HG03354 (cell line): ENCODE measurements at regions not wholly inside any gene's neighbourhood (a gene's known extent, or its start where the extent isn't known, plus 50 kb on each side); places are given as distances from the start of the nearest gene placed in this dataset.

Experiments
- ATAC-seq: cut with Tn5 transposase; IDR thresholded peaks from one replicate; pipeline ENCODE4 v1.9.1; 2021; ENCODE audit warnings: mild to moderate bottlenecking; ENCODE audit not compliant: unreplicated experiment, poor library complexity, severe bottlenecking

DNA sequence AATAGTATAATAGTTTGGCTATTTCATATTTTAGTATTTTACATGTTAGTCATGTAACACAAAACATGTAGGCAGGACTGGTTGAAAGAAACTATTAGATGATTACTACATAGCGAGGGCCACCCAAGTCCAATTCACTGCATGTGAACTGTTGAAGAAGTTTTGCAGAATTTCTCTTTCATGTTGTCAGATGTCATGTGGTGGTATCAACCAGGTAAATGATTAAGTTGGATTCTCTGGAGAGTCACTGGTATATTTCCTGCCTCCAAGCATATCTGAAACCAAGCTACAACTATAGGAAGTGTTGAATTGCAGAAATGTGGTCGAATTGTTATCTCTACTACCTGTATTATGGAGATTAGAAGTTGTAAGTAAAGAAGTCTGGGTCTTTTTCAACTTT lies 137.8 kb upstream of the DPYD start:
- ATAC-seq, result no peak

DNA sequence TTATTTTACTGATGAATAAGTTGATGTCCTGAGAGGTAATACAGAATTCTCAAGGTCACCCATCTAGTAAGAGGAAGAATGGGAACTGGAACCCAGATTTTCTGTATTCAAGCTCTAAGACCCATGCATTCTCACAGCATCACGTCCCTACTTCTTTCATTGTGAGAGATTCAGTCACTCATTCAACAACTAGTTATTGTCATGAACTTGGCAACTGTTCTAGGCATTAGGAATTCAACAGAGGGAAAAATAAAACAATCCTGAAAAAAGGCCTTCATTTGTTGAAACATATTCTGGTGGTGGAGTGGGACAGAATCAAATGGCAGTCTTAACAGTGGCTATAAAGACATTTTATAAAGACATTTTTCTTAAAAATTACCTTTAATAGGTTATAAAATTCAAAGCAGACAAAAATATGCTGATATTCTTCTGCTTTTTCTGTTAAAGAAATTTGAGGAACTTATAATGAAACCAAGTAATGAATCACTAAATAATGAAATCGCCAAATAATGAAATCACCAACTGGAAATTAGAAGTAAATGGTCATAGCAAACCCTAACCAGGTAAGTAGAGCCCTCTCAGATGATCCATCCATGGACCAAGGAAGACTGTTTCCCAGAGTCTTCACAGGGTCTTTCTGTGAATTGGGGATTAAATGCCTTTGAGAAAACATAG lies 136.5 kb upstream of the DPYD start:
- no peak for ATAC-seq

DNA sequence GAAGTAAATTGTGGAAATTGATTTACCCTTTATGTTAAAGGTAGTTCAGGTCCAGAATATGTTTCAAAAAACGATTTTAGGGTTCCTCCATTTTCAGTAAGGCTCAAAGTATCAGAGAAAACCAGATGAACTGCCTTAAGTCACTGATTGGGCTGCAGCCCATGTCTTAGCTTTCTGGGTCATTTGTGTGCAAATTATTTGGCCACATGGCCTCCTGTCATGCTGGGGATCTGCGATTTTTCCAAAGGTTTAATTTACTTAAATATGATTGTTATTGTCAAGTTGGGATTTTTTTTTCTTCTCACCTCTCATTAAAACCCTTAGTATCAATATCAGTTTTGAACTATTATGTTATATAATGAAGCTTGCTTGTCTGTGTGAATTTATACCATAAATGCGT lies 135.9 kb upstream of the DPYD start:
- no peak for ATAC-seq

DNA sequence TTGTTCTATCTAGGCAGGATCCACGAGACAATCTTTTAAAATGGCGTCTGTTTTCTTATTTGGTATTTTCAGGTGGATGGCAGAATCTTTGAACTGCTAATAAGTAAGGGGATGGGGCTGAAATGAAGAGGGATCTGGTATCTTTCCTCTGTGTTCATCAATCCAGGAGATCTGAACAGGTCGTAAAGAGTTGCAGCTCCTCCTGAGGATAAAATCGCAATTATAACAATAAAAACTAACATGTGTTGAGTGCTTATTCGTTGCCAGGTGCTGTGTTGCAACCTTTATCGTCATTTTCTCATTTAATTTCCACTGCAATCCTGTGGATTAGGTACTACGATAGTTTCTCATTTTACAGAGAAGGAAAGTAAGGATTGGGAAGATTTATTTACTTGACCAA lies 134.6 kb upstream of the DPYD start:
- no peak for ATAC-seq

DNA sequence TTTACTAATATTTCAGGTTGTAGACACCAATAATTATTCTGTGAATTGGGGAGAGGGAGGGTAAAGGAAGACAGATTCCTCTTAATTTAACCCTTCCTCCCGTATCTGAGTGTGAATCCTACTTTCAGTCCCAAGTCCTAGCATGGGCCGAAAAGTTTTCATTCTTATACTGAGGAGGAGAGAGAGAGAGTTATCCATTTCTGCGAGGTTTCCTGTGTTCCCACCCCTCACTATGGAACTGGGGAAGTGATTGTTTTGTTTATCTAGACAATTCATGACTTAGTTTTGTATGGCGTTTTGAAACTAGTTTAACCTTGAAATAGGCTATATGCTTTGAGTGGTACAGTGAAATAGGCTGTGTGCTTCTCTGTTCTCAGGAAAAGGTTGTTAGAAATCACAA lies 134.0 kb upstream of the DPYD start:
- no peak for ATAC-seq

DNA sequence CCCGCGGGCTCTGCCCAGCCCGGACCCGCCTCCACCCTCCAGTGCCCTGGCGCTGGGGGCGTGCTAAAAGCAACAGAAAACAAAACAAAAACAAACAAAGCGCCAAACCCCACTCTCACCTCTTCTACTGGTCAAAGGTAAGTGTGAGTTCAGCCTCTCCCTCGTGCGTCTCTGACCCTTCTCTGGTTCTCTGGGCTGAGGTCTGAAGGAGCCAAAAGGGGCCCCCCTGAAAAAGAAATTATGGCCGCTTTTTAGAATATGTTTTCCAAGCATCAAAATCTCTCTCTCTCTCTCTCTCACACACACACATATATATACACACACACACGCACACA lies 133.5 kb upstream of the DPYD start:
- ATAC-seq, result no peak

DNA sequence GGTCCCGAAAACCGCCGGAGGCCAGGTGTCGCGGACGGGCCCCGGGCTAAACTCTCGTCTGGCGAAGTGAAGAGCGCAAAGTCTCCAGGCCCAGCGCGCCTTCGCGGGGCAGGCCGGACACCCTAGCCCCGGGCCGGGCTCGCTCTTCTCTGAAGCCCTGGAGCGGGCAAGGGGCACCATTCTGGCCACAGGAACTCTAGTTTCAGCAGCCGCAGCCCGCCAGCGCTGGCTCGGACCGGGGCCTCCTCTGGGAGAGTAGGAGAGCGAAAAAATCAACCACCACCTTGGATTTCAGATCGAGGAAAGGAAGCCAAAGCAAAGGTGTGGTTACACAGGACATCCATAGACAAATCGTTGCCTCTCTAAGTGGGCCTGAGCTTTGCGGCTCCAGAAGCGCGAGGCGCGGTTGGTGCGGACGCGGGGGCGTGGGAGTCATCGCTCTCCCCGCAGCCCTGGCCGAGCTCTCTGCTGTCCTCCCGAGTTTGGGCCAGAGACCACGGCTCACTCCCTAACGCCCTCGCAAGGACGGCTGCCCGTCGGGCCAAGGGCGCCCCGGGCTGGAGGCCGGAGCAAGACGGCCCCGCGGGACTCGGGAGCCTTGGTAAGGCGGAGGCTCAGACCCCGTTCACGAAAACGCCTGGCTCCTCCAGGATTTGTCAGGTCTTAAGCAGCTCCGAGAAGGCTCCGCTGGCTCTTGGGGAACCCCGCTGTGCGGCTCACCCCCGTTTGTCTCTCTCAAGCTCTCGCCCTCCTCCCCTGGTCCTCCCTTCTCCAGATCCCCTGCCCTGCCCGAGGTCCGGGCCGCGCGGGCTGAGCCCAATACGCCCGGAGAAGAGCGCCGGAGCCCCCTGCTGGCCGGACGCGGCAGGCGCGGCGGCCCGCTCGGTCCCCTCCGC lies 132.9 kb upstream of the DPYD start:
- ATAC-seq, result peak; percentile 94

DNA sequence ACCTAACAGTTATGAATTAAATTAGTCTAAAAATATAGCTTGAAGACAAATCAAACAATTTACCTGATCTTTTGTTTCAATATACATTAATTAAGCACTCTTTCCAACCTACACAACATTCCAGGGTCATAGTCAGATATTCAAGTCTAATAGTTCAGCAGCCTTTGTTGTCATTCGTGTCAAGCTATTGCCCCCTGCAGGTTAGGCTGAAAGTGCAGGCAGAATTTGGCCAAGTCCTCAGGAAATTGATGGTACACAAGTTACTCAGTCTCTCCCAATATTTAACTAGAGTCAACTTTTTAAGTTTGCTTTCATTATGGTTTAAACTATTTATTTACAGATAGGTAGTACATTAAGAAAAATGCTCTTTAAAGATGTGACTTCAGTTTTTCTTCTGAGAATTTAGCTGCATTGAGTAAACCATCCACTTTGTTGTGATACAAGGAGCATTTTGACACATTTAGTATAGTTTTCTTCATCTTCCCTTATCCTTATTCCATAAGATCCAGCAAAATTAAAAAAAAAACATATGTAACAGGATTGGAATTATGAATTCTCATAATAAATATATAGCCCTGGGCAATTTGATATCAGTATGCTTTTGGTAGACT lies 130.3 kb upstream of the DPYD start:
- ATAC-seq, result peak; percentile 39

DNA sequence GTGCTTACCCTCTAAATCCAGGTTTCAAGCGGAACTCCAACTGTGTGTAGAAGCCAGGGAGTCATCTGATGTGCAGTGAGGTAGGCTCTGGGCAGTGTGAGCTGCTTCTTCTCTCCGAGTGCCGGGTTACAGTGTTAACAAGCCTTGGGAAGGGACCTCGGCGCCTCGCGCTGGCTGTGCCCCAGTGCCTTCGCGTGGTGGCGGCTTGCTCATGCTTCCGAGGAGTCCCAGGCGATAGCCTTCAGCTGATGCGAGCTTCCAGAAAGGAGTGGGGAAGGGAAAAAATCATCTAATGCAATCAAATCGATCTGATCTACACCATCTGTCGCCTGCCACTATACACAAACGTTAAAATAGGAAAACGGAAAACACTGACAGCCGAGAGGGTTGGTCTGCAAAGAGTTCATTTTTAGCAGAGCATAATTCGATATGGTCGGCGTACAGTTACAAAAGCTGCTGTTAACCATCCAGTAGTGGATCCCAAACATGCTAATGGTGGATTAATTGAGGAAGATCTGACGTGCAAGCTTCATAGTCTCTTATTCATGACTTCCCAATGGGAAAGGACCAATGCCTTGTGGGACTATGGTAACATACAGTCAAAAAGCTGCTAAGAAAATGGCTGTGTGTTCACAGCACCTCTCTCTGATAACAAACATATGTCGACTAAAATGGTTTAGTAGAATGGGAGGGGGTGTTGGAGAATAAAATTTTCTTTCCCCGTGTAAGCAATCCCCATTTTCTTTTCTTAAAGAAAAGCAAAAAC lies 128.7 kb upstream of the DPYD start:
- no peak for ATAC-seq

DNA sequence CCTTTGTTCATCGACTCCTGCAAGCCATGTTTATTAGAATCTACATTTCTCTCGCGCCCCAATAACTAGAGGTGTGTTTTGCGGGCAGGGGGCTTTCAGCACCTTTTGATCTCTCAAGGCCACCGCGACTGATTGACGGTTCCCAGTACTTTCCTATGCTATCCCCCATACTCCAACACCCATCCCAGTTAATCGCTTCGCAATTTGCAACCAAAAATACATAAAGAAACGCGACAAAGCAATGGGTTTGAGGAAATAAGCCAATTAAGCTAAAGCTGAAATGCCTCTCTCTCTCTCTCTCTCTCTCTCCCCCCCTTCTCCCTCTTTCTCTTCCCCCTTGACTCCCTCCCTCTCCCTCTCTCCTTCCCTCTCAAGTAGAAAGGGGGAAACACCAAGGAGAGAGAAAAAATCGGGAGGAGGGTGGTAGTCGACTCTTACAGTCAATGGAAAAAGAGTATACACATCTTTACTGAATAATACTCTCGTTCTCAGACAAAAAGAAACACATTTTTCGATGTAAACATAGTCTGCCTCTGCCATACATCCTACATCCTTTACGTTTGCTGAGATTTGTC lies 128.0 kb upstream of the DPYD start:
- ATAC-seq, result no peak

DNA sequence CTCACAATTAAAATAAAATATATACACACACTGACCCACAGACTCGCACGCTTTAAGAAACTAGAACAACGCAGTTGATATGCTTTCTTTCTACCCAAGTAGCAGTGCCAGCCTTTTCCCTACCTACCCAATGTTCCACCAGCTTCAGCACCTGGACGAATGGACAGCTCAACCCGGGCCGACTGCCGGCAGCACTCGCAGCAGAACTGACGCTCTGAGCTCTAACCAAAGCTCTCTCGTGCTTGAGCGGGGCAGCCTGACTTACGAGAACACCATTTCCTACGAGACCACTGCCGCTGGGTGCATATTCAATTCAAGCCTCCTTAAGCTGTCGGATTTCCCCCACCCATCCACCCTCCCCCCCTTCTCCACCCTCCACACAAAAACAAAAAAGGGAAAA lies 127.4 kb upstream of the DPYD start:
- ATAC-seq, result peak; percentile 66

DNA sequence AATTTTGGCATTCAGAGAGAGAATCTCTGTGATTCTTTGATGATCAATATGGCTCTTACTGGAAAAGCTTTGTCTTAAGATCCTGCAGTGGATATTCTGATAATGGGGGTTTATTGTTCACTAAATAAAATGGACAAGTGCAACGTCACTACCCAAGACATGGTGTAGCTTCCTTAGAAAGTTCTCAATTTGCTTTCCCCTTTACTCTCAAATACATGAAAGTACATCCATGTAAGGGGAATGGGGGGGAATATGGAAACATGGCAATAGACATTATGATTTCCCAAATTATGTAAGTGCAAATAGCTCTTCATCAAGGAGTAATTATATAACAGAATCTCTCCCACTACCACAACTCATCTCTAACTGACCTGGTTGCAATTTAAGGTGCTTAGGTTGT lies 126.3 kb upstream of the DPYD start:
- no peak for ATAC-seq

DNA sequence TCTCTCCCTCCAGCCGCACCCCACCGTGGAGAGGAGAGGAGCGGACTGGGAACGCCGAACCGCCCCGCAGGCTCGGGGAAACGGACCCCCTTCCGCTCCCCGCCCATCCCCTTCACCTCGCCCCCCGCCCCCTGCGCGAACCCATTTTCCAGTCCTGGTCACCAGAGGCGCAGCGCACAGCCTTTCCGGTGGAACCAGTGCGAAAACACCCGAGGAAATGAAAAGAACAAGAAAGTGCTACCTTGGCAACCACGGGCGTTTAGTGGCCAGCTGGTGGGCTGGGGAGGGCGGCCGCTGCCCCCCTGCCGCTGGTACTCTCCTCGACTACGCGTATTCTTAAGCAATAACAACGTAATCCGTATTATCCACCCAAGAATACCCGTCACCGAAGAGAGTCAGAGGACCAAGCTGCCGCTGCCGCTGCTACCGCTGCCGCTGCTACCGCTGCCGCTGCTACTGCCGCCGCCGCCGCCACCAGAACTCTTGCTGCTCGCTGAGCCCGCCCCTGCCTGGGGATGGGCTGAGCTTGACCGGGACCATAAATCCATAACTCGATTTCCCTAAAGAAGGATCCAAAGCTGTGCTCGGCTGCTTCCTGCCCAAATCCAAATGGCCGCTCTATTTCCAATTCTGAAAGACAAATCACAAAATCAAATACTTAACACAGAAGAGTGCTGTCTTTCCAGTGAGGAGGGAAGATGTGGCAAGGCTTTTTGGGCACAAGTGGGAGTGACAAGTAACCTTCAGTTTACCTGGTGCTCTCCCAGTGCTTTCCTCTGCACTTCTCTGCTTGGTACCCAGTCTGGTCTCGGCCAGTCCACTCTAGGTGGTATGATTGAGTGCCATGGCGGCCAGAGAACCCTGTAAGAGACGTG lies 125.2 kb upstream of the DPYD start:
- no peak for ATAC-seq

DNA sequence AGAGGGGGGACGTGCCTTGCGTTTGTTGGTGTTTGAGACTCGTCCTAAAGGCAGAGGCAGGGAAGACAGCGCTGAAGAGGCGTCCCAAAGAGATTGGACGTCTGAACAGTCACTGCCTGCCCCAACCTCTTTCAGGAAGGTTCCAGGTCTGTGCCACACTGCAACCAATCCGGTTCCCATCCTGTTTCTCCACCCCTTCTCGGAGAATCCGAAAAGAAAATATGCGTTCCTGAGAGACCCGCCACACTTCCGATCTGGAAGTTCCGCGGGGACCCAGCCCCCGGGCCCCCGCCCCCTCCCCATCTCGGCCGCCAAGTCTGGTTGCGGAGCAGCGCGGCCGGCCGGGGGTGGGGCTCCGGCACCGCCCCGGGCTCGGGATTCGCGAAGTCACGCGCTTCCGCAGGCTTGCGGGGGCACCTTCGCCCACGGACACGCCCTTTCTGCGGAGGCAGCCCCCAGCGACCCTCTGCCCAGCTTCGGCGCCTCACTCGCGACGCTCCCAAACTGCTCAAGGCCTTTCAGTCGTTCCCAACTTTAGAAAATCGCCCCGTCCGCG lies 124.5 kb upstream of the DPYD start:
- ATAC-seq, result no peak

DNA sequence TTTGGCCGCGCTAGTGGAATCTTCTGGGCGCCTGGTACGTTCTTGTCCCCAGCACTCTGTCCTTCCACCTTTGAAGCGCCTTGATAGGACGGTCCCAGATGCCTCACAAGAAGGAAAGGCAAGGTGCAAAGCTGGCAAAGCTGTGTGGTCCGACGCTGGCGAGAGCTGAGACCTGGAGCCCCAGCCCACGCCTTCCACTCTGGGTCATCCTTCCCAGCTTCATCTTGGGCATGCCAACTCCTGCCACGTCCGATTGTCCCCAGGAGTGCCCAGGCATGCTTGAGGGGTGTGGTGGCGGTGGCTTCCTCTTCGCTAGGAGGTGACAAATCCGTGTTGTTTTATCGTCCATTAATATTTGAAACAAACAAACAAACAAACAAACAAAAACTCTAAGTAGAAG lies 123.9 kb upstream of the DPYD start:
- no peak for ATAC-seq

DNA sequence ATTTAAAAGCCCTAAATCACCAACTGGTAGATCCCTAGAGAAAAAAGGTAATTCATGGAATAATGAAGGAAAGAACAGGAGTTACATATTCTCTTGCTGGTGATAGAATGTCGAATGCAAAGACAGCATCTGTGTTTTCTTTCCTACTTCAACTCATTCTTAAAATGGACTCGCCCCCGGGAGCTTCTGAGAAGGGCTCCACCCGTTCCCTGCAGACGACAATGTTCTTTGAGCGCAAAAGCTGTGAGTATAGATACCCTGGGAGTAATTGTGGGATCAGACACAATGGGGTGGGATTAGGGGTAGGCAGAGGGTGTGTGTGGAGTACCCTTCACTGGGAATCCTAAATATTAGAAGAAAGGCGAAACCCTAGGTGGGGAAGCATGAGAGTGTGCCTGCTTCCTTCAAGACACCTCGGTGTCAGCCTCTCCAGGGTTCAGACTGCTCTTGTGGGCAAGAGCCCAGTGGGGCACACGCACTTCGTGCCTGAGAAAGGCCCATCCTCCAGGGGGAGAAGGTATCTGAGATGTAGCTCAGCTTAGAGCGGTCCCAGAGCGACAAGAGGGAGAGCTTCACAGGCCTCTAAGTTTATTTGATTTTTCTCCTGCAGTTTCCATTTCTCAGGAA lies 123.3 kb upstream of the DPYD start:
- no peak for ATAC-seq

DNA sequence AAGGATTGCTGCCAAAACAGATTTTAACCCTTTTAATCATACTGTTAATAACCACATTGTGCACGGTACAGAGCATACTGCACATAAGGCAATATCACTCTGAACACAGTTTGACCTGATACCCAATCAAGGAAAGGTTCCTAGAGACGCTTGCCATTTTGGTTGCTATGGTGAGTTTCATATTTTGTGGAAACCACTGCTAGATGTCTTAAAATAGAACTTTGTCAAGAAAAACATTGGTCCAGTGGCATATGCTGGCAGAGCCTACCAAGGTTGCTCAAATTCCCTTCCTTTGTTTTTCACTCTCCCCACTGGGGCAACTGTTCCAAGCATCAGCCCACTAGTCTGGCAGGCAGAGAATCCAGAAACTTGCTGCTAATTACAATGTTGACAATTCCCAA lies 114.8 kb upstream of the DPYD start:
- ATAC-seq, result no peak

DNA sequence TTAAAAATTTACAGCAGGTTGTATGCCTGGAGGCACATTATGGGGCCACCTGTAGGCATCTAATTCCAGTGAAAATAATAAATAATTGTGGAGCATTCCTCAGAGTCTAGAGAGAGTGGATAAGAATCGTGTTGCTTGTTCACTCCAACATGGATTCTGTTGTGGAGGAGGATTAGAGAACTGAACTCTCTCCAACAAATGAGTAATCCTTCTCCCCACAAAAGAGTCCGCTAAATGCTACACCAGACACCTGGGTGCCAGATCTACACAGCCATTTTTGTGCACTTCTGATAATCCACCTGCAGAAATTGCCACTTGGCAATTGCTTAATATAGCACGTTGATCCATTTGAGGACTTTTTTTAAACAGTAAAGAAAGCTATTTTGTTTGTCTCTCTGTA lies 113.7 kb upstream of the DPYD start:
- no peak for ATAC-seq
